ENCODE measurements at regions not wholly inside any gene's neighbourhood (a gene's known extent, or its start where the extent isn't known, plus 50 kb on each side); places are given as distances from the start of the nearest gene placed in this dataset.

- no peak for DNase-seq (ENCODE audit: extremely low read depth, low read depth)
- TF ChIP-seq CTCF (IDR thresholded peaks at IDR 0.05; ENCODE audit: low read depth, low read length) = no peak
Observed at GRCh38 chr5:2333291-2333690, 418.2 kb downstream of the IRX2 start.

DNA sequence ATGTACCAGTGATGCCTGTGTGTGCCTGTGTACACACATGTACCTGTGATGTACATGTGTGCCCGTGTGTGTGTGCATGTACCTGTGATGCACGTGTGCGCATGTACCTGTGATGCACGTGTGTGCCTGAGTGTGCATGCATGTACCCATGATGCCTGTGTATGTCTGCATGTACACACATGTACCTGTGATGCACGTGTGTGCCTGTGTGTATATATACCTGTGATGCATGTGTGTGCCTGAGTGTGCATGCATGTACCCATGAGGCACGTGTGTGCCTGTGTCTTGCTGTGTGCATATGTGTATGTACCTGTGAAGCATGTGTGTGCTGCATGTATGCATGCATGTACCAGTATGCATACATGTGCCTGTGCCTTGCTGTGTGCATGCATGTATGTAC lies 419.0 kb downstream of the IRX2 start:
- no peak for DNase-seq (ENCODE audit: extremely low read depth, low read depth)
- TF ChIP-seq CTCF (IDR thresholded peaks at IDR 0.05; ENCODE audit: low read depth, low read length) = no peak

DNA sequence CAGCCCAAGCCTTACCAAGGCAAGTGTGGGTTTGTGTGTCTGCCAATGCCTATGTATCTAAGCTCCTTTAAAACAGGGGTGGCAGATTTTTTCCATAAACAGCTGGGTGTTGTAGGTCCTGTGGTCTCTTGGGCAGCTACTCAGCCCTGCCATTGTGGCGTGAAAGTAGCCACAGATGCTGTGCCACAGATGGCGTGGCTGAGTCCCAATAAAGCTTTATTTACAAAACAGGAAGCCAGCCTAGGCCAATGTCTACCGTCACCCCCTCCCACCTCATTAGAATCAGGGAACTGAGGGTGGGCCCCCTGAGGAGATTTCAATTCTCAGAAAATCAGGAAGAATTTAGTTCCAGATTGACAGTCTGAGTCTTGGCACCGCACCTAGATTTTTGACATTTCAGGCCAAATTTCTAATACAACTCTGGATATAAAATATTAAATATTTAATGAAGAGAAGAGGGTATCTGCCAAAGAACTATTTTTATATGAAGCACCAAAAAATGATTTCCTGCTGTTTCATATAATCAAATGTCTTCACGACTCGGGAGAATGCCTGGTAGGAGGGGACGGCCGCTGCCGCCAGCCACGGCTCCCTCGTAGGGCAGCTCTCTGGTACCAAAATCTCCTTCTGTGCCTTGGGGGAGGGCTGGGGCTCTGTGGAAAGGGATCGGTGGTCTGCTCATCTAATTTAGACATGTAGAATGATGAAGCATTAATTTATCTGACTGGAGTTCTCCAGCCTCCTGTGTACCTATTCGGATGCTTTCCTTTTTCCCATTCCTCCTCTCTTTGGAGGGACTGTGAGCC lies 420.9 kb downstream of the IRX2 start:
- no peak for TF ChIP-seq CTCF (IDR thresholded peaks at IDR 0.05; ENCODE audit: low read depth, low read length)
- no peak for DNase-seq (ENCODE audit: extremely low read depth, low read depth)

DNA sequence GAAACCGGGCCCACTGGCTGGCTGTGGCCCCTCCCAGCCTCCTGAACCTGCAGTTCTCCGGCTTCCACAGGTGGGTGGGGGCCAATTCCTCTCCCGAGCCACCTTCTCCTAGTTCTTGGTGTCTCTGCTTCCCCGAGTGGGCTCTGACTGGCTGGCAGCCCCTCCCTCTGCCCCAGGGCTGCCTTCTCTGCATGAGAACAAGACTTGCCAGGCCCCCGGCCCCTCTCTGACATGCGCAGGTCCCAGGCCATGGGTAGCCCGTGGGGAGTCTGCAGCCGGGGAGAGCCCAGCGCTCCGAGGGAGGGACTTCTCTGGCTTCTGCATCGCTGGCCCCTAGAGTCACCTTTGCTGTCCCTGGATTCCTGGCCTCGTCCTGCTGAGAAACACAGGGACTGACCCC lies 421.7 kb downstream of the IRX2 start:
- TF ChIP-seq CTCF (IDR thresholded peaks at IDR 0.05; ENCODE audit: low read depth, low read length) = no peak
- DNase-seq (ENCODE audit: extremely low read depth, low read depth) = no peak

GRCh38 chr5:2326601-2327000 lies 424.9 kb downstream of the IRX2 start:
- no peak for DNase-seq (ENCODE audit: extremely low read depth, low read depth)
- no peak for TF ChIP-seq CTCF (IDR thresholded peaks at IDR 0.05; ENCODE audit: low read depth, low read length)

- no peak for DNase-seq (ENCODE audit: extremely low read depth, low read depth)
- TF ChIP-seq CTCF (IDR thresholded peaks at IDR 0.05; ENCODE audit: low read depth, low read length) = no peak
Observed at GRCh38 chr5:2324788-2325187, 426.7 kb downstream of the IRX2 start.

DNA sequence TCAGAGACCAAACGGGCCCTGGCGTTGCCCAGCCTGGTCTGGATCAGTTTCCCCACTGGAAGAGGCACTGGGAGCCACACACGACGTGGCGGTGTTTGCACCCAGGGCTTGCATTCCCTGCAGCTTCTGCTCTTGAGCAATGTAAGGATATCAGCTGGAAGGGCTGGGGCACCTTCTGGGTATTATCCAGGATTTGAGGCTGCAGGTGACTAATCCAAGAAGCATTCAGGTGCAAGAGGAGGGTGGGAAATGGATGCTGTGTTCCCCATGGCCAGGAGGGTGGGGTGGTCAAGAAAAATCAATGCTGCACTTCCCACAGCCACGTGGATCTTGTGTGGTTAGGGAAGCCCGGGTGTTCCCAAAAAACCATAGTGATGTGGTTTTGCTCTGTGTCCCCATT lies 430.9 kb downstream of the IRX2 start:
- TF ChIP-seq CTCF (IDR thresholded peaks at IDR 0.05; ENCODE audit: low read depth, low read length) = no peak

More for the DNA sequence above, 430.9 kb downstream of the IRX2 start:
- no peak for DNase-seq (ENCODE audit: extremely low read depth, low read depth)

All from AG09319 (cell line).